Esophagus mucosa (tissue), 1 donor: ENCODE measurements at regions not wholly inside any gene's neighbourhood (a gene's known extent, or its start where the extent isn't known, plus 50 kb on each side); places are given as distances from the start of the nearest gene placed in this dataset.
"Not testable (repeated sequence)": the region's sequence is repeated elsewhere in the genome, so short reads cannot be mapped to it uniquely, and the experiment has no call there.

ENCODE experiments used
- ATAC-seq: fragments of 200-7000 bp; cut with Tn5 transposase; one replicate; pipeline ENCODE4 v1.9.1; 2020
- donor health status: DM: yes; HTN: yes; CAD: no.

DNA sequence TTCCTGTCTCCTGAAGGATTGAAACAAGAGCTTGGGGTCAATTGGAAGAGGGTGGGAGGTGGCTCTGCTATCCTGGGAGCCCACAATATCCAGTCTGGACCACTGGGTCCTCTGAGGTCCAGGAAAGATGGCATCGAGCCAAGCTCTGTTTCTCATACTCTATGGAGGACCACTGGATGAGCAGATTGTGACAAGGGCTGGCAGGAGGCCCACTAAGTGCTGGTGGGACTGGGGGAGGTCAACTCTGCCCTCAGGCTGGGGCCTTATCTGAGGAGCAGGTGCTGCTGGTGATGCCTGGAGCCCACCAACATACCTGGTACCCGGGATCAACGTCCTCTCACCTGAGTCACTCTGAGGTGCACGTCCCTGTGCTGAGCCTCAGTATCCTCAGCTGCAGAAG is 142.4 kb downstream of the NDUFA10 start:
- no peak for ATAC-seq

DNA sequence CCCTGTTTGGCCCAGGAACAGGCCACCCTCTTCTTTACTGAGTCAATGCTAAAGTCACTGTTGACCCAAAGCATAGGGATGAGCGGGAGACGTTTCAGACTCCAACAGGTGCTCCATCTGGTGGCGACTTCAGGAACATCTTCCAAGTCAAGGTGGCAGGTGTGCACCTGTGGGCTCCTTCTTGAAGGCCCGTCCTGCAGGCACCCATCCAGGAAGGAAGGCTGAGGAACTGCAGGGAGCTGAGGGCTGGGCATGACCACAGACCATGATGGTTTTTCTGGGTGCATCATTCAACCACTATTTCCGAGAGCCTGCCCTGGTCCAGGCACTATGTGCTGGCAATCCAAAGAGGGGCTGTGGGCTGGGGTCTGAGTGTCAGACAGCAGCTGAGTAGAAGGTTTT is 142.8 kb downstream of the NDUFA10 start:
- ATAC-seq, result peak; percentile 89

DNA sequence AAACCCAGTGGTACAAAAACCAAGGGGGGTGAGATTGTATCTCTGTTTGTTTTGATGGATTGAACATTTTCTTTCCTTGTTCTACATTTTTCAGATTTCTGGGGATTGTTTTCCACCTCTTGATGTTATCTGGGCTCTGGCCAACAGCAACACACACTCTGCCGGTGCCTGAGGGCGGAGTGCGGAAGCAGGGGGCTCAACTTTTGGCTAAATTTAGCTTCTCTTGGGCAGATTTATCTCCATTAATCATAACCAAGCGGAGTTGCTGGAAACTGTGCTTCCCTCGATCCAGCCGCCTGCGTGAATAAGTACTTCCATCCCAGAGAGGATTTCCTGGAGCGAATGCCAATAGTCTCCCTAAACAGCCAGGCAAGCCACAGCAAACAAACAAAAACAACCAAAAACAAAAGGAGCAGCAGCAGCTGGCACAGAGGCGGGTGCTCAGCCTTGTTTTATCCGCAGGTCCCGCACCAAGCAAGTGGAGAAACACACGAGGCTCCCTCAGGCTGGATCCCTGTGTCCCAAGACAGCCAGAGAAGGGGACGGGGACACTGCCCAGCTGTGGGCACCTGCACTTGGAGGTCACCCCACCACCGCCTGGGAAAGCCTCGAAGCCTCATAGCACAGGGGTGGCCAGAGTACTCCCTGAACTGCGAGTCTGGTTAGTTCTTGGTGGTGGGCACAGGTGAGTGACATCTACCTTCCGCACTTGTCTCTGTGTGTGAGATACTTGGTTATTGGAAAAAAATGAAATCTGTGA is 143.4 kb downstream of the NDUFA10 start:
- peak; percentile 7 for ATAC-seq

DNA sequence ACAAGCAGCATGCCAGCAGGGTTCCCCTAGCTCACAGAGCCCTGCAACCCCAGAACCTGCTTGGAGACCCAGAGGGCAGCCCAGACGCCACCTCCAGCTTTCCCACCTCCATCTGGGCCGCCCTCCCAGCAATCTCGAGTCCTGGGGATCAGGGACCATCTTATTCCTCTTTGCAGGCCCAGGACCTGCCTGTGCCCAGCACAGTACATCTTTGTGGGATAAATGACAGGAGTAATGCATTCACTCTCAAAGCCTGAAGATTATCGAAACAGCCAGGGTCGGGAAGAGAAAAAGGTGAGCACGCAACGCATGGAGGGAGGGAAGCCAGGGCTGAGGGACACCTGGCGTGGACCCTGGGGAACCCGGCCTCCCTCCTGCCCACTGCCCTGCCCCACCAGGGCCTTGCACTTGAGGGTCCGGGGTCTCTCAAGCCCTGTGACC is 144.1 kb downstream of the NDUFA10 start:
- no peak for ATAC-seq

DNA sequence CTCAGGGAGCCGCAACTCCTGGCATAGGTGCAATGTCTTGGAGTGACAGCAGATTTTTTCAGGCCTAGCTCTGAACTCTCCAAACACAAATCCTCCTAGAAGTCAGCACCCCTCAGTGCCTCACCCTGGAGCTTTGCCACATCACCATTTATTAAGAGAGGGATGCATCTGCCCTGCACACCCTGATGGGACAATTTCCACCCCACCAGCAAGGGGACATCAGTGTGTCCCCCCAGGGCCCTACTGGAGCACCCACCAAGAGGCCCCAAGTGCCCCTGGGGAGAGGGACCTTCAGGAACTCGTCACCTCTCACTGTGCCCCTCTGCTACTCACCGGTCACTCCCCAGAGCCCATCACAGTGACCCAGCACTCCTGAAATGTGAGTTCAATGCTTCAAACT is 144.7 kb downstream of the NDUFA10 start:
- no peak for ATAC-seq

DNA sequence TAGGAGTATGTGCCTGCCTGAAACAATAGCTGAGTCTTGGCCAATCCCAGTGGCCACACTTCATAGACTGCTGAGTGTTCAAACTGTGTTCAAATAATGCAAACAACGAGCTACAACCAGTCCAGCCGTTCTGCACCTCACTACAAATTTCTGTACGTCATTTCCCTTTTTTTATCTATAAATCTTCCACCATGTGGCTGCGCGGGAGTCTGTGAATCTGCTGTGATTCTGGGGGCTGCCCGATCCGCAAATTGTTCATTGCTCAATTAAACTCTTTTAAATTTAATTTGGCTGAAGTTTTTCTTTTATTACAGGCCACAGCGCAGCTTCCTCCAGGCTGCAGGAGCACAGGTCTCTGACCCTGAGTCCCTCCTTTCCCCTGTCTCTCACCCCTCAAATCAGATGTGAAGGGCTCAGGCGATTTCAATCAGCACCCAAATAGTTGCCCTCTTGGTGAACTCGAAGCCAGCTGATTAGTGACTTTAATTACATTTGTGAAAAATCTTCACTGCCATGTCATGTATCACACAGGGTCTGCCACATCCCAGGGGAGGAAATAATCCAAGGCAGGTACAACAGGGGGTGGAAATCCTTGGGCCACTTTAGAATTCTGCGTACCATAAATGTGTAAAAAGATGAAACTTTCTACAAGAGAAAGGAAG is 145.6 kb downstream of the NDUFA10 start:
- no peak for ATAC-seq

DNA sequence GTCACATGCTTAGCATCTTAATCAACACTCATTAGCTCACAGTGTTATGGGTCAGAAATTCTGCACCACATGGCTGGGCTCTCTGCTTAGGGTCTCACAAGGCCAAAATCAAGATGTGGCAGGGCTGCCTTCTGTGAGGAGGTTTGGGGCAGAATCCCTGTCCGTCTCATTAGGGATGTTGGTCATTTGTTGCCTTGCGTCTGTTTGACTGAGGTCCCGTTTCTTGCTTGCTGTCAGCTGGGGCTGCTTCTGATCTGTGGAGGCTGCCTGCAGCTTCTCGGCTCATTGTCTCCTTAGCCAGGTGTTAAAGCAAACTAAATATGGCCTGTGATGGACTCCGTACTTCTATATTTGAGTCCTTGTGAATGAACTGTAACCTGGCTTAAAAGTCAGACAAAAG is 146.5 kb downstream of the NDUFA10 start:
- no peak for ATAC-seq

DNA sequence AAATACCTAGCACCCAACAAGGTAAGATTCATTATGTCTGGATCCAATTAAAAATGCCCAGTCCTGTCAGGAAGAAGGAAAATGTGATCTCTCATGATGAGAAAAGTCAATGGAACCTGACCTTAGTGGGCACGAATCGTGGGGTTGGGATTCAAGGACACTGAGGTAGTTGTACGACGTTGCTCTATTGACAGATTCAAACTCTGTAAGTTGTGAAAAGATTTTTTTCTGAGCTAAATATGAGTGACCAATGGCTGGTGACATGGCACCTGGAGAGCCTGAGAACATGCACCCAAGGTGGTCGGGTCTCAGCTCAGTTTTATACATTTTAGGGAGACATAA is 148.2 kb downstream of the NDUFA10 start:
- ATAC-seq, result no peak

DNA sequence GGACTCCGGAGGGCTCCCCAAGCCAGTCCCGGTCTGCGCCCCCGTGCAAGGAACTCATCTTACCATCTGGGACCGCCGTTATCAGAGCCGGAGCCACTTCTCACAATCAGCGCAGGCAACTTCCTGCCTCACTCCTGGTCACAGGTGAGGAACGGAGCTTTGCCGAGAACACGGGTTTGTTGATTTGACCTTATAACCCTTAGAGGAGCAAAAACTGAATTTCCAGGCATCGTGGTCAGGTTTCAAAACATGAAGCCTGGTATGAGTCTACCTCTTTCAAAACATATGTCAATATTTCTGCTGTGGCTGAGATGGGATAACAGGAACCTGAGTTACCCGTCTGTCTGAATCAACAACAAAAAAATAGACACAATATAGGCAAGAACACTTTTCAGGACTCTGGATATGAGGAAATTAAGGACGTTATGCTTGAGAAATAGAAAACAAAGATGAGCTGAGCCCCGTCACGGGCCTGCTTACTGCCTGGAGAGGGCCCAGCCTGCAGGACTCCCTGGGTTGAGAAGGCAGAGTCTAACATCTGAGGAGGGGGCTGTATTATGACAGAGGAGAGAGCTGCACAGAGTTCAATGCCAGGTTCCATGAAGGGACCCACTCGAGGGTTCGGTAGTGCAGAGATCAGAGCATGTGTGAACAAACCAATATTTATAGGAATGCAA is 148.7 kb downstream of the NDUFA10 start:
- no peak for ATAC-seq

DNA sequence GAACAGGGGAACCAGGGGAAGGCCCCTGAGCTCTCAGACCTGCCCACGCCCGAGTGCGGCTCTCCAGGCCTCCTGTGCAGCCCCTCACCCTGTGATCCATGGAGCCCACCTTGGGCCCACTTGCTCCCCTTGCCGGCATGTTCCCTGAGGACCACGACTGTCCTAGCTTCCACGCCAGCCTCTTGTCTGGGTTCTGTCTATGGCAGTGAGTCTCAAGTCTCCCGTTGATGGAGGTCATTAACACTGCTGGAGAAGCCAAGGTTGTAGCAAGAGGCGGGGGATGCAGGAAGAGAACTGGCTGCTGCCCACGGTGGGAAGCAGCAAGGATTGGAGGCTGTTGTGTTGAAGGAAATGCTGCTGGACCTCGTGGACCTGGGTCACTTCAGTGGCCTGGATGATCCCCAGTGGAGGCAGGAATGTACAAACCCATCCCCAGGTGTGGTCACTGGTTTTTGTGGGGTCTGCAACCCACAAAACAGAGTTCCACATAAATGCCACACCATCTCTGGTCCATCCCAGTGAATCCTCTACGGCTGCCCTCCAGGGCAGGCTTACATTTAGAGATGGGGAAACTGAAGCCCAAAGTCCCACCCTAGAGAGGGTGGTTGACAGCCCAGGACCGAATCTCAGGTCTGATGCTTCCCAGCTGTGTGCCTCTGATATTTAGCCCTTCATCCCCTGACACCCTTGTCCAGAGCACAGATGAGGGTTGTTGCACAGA is 150.3 kb downstream of the NDUFA10 start:
- ATAC-seq, result no peak

DNA sequence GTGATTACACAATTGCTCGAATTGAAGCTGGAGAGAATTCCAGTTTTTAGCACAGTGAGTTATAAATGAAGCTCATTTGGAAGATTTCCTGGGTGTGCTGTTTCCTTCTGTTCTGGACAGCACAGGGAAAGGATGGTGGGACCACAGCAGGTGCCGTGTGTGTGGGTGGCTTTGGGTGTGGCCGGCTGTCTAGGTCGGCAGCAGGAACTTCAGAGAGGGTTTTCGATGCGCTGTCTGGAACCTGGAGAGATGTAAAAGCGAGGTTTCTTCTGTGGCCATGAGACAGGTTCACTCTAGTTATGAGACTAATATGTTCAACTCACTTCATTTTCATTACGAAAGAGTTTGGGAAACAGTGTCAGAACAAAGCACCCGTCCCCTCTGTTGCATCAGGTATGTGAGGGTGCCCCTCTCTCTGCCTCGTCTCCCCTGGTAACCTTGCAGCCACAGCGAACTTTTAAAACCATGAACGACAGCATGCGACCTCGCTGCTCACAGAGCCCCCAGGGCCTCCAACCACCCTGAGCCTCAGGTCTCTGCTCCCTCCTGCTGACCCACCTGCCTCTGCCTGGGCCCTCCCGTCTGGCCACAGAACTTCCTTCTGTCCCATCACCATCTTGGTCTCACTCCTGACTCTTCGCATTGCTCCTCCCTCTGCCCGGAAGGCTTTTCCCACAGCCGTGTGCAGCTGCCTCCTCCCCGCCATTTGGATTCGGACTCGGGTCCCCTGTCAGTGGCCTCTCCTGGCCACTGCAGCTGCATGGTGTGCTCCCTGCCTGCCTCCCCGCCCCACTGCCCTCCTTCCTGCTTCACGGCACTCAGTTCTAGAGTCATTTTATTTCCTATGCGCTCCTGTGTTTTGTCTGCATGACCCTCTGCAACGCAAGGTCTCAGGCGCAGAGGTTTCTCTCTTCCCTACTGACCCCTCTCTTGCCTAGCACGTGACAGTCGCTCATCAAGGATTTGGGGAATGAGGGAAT is 151.2 kb downstream of the NDUFA10 start:
- no peak for ATAC-seq

DNA sequence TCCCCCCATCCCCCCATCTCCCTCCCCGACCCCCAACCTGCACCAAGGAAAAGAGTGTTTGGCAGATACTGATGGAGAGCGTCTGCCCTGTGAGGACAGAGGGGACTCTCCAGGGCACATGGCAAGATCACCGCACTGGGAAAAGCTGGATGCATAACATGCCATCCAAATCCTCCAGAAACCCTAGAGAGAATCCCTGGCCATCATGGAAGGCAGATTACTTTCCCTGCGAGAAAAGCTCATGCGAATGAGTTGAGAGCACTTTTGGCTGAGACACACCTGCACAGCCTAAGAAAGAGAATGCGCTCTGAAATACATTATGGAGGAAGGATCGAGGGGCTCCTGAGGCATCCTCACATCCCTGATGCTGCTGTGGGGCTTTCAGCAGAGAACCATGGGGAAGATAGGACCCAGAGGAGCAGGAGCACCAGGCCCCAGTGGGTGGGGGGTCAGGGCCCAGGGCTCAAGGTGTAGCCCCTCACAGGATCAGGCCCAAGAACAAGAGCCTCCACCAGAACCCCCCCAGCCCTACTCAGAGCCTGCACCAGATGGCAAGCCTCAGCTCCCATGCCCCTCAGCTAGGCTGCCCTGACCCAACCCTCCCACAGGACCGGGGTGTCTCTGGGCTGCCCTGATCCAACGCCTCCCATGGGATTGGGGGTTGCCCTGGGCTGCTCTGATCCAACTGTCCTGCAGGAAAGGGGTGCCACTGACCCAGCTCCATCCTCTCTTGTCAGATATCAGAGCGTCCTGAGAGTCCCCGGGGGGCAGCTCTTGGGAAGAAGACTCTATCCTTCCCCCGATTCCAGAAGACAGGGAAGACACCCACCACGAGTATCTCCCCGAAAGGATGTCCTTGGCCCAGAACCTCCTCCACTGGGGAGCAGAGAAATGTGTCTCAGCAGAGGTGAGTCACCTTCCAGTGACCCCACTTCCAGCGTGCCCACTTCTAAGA is 153.4 kb downstream of the NDUFA10 start:
- ATAC-seq, result no peak

DNA sequence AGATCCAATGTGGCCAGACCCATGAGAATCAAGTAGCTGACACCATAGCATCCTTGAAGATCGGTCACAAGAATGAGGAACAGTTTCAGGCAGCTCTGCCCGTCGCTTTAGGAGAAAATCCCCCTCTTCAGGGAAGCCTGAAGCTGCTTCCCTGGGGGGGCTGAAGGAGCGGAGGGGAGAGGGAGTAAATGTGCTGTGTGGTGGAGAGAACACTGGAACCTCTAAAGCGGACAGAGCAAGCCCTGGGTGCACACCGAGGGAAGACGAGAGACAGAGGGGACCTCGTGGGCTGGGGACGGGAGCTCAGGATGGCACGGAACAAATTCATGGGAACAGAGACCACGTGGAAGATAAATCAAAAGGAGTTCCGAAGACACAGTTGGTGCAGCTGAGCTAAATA is 154.3 kb downstream of the NDUFA10 start:
- ATAC-seq, result no peak

DNA sequence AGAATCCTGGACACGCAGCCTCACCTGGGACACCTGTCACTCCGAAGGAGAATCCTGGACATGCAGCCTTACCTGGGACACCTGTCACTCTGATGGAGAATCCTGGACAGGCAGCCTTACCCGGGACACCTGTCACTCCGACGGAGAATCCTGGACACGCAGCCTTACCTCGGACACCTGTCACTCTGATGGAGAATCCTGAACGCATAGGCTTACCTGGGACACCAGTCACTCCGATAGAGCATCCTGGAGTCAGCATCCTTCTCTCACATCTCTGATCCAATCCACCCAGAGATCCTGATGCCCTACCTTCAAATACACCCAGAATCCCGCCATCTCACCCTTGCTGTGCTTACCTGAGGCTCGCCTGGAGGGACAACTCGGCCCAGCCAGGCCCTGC is 154.9 kb downstream of the NDUFA10 start:
- no peak for ATAC-seq

DNA sequence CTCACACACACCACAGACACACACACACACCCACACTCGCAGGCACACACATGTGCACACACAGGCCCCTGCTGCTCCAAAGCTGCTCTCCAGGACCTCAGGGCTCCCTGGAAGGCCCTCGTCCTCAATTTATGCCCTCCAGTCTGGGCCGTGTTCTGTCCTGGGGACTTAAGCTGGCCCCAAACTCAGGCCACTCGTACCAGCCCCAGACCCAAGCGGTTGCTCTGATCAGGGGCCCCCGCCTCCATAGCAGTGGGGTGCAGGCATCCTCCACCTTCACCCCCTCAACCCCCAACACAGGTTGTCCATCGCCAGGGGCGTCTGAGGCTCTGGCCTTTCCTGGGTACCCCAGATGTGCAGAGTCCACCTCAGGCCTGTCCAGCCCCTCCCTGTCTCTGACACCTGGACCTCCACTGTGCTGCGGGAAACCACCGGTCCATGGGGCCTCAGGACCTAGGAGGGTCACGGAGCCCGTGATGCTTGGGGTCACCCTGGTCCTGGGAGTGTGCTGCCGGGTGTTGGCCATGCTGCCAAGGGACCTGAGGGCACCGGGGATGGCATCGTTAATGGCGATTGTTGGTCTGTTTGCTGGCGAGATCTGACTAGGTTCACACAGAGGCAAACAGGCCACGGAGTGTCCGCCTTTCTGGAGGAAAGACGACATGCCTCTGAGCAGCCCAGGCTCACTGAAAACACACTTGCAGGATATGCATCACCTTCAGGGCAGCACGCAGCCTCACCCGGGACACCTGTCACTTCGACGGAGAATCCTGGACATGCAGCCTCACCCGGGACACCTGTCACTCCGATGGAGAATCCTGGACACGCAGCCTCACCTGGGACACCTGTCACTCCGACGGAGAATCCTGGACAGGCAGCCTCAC is 155.6 kb downstream of the NDUFA10 start:
- peak; percentile 19 for ATAC-seq

DNA sequence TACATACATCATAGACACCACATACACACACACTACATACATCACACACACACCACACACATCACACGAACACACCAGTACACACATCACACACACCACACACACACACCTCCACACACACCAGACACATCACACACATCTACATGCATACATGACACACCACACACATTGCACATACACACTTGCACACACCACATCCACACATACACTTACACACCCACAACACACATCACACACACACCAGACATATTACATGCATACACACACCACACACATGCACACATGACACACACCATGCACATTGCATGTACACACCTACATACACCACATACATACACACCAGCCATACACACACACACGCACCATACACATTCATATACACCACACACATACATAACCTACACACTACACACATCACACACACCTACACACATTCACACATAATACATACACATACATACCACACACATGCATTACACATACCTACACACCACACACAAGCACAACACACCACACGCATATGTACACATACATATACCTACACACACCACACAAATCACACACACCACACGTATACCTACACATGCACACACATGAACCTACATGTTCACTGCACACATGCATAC is 156.5 kb downstream of the NDUFA10 start:
- no peak for ATAC-seq

DNA sequence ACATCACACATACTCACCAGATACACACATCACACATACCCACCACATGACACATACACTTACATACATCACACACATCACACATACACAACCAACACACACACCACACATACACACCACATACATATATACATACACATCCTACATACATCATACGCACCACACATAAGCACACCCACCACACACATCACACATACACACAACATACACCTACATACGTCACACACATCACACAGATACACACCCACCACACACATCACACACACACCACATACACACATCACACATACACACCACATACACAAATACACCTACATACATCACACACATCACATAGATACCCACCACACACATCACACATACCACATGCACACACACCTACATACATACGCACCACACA is 158.4 kb downstream of the NDUFA10 start:
- no peak for ATAC-seq

DNA sequence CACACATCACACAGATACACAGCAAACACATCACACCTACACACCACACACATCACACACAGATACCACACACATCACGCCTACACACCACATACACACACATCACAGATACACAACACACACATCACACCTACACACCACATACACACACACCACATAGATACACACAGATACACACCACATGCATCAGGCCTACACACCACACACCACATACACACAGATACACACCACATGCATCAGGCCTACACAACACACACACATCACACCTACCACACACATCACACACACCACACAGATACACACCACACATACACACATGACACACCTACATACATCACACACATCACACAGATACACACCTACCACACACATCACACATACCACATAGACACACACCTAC is 158.8 kb downstream of the NDUFA10 start:
- no peak for ATAC-seq

DNA sequence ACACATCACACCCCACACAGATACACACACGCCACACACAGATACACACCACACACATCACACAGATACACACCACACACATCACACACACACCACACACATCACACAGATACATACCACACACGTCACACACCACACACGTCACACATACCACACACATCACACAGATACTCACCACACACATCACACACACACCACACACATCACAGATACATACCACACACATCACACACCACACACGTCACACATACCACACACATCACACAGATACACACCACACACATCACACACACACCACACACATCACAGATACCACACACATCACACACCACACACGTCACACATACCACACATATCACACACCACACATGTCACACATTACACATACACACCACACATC is 159.3 kb downstream of the NDUFA10 start:
- not testable (repeated sequence) for ATAC-seq
